ENCODE measurements at regions not wholly inside any gene's neighbourhood (a gene's known extent, or its start where the extent isn't known, plus 50 kb on each side); places are given as distances from the start of the nearest gene placed in this dataset.

GRCh38 chr12:61514016-61514415 is 746.2 kb upstream of the USP15 start:
- no peak overlapping the region for H3K4me2 ChIP-seq (ENCODE audit: control insufficient read depth, extremely low read depth, insufficient read depth, low read depth, low read length)
- H3K36me3 ChIP-seq (ENCODE audit: control insufficient read depth in 2 of 2, extremely low read depth in 1 of 2, insufficient read depth in 2 of 2, low read length in 2 of 2), result no peaks in the 10 kb centered on the region
- no peaks in the 10 kb centered on the region for H3K9me1 ChIP-seq (ENCODE audit: control insufficient read depth, extremely low read depth, insufficient read depth, low read length)
- no peak for DNase-seq (ENCODE audit: low read depth, low spot score)
- no peaks in the 10 kb centered on the region for H3K27me3 ChIP-seq (ENCODE audit: control insufficient read depth, extremely low read depth, insufficient read depth, low read length)
- no peaks in the 10 kb centered on the region for H3K4me1 ChIP-seq (ENCODE audit: control insufficient read depth, extremely low read depth, insufficient read depth, low read length)
- H2AFZ ChIP-seq (ENCODE audit: control insufficient read depth, low read length), result no peak overlapping the region
- H4K20me1 ChIP-seq (ENCODE audit: control insufficient read depth, extremely low read depth, insufficient read depth, low read length), result no peaks in the 10 kb centered on the region
- no peaks in the 10 kb centered on the region for H3K79me2 ChIP-seq (ENCODE audit: control insufficient read depth, insufficient read depth, low read length)
- no peaks in the 10 kb centered on the region for H3K9me3 ChIP-seq (ENCODE audit: control insufficient read depth, low read depth, low read length)
- no peak overlapping the region for H3K4me3 ChIP-seq (ENCODE audit: control insufficient read depth in 2 of 3, extremely low read depth in 1 of 3, insufficient read depth in 2 of 3, low read depth in 1 of 3, low read length in 3 of 3)
- H3K27ac ChIP-seq (ENCODE audit: control insufficient read depth, insufficient read depth, low read length), result no peak overlapping the region
- no peak overlapping the region for H3K9ac ChIP-seq (ENCODE audit: control insufficient read depth, extremely low read depth, insufficient read depth, low read length)
- dilution Hi-C loops (cut with MboI; ENCODE audit: extremely low pct_ligation_motif_present, low sequenced_read_pairs), result no loop called here
- FAIRE-seq, result no peak
- no peak for TF ChIP-seq EZH2 (IDR thresholded peaks at IDR 0.05; ENCODE audit: low read length)
- no peak for TF ChIP-seq CTCF (optimal IDR thresholded peaks at IDR 0.05 in 1 of 3, IDR thresholded peaks at IDR 0.05 in 1 of 3, conservative IDR thresholded peaks at IDR 0.05 in 1 of 3; ENCODE audit: extremely low read depth in 1 of 3, insufficient read depth in 2 of 3, low read length in 3 of 3)

GRCh38 chr12:61521258-61521657 is 738.9 kb upstream of the USP15 start:
- TF ChIP-seq CTCF (optimal IDR thresholded peaks at IDR 0.05 in 1 of 3, IDR thresholded peaks at IDR 0.05 in 1 of 3, conservative IDR thresholded peaks at IDR 0.05 in 1 of 3; ENCODE audit: extremely low read depth in 1 of 3, insufficient read depth in 2 of 3, low read length in 3 of 3), result no peak
- TF ChIP-seq EZH2 (IDR thresholded peaks at IDR 0.05; ENCODE audit: low read length), result no peak
- Histone ChIP-seq H4K20me1 (ENCODE audit: control insufficient read depth, extremely low read depth, insufficient read depth, low read length) (no peaks in the 10 kb centered on the region), H3K9ac (ENCODE audit: control insufficient read depth, extremely low read depth, insufficient read depth, low read length) (no peak overlapping the region), H3K36me3 (ENCODE audit: control insufficient read depth in 2 of 2, extremely low read depth in 1 of 2, insufficient read depth in 2 of 2, low read length in 2 of 2) (no peaks in the 10 kb centered on the region), H3K9me3 (ENCODE audit: control insufficient read depth, low read depth, low read length) (no peaks in the 10 kb centered on the region), H3K4me2 (ENCODE audit: control insufficient read depth, extremely low read depth, insufficient read depth, low read depth, low read length) (no peak overlapping the region), H3K4me3 (ENCODE audit: control insufficient read depth in 2 of 3, extremely low read depth in 1 of 3, insufficient read depth in 2 of 3, low read depth in 1 of 3, low read length in 3 of 3) (no peak overlapping the region), H3K4me1 (ENCODE audit: control insufficient read depth, extremely low read depth, insufficient read depth, low read length) (no peaks in the 10 kb centered on the region), H3K79me2 (ENCODE audit: control insufficient read depth, insufficient read depth, low read length) (no peaks in the 10 kb centered on the region), H3K27me3 (ENCODE audit: control insufficient read depth, extremely low read depth, insufficient read depth, low read length) (no peaks in the 10 kb centered on the region), H3K27ac (ENCODE audit: control insufficient read depth, insufficient read depth, low read length) (no peak overlapping the region), H3K9me1 (ENCODE audit: control insufficient read depth, extremely low read depth, insufficient read depth, low read length) (no peaks in the 10 kb centered on the region), H2AFZ (ENCODE audit: control insufficient read depth, low read length) (no peak overlapping the region)
- DNase-seq (ENCODE audit: low read depth, low spot score), result no peak
- FAIRE-seq, result no peak
- dilution Hi-C loops (cut with MboI; ENCODE audit: extremely low pct_ligation_motif_present, low sequenced_read_pairs), result no loop called here
